Prostate gland (tissue), 2 donors: ENCODE measurements at regions not wholly inside any gene's neighbourhood (a gene's known extent, or its start where the extent isn't known, plus 50 kb on each side); places are given as distances from the start of the nearest gene placed in this dataset.

Experiments used
- DNase-seq: peaks from one replicate; pipeline ENCODE4 v3.0.0-alpha.2; 2019; ENCODE audit warnings: low spot score
- H3K27ac ChIP-seq, 2 donors: fragments of 200-600 bp; sonication (generic); 2 replicates each; pipeline ENCODE4 v1.5.1; 2017 to 2019
- H3K27me3 ChIP-seq: fragments of 200-600 bp; sonication (generic); replicated peaks from 2 replicates; pipeline ENCODE4 v1.5.1; 2019; ENCODE audit not compliant: insufficient read depth
- H3K36me3 ChIP-seq, 2 donors: fragments of 200-600 bp; sonication (generic); 1 replicate in 1 of 2; 2 replicates in 1 of 2; pipeline versions ENCODE4 v1.5.1 to v1.8.1; 2017 to 2019
- H3K4me1 ChIP-seq: fragments of 200-600 bp; sonication (generic); replicated peaks from 2 replicates; pipeline ENCODE4 v1.5.1; 2019
- H3K4me3 ChIP-seq, 2 donors: fragments of 200-600 bp; sonication (generic); 2 replicates each; pipeline ENCODE4 v1.5.1; 2017 to 2019
- H3K9me3 ChIP-seq: fragments of 200-600 bp; sonication (generic); 2 replicates; pipeline ENCODE4 v1.5.1; 2017
- CTCF ChIP-seq, 4 experiments: fragments of 200-600 bp in 2 of 4; fragments of 450-650 bp in 2 of 4; sonication (generic) in 2 of 4; IDR thresholded peaks; 1 replicate in 3 of 4; 2 replicates in 1 of 4; pipeline ENCODE4 v1.5.1; 2016 to 2019; ENCODE audit warnings: antibody characterized with exemption in 4 of 4, mild to moderate bottlenecking in 2 of 4, moderate library complexity in 2 of 4
- POLR2A ChIP-seq: fragments of 450-650 bp; IDR thresholded peaks from one replicate; pipeline ENCODE4 v1.6.1; 2016; ENCODE audit warnings: antibody characterized with exemption, mild to moderate bottlenecking
- POLR2AphosphoS5 ChIP-seq: sonication (generic); formaldehyde crosslinking; IDR thresholded peaks from one replicate; pipeline ENCODE4 v1.6.1; 2017; ENCODE audit warnings: antibody characterized with exemption
- WGBS: methylation state at CpG from one replicate; pipeline ENCODE4 v1.1.5; 2018; 5-methylcytosine and 5-hydroxymethylcytosine counted together
- intact Hi-C: fragments of 100-400 bp; cut with DNase I; formaldehyde crosslinking; loops from one replicate; pipeline ENCODE4 v1.14.2; 2022

- H3K9me3 ChIP-seq = no peaks in the 10 kb centered on the region
- H3K36me3 ChIP-seq = no peaks in the 10 kb centered on the region
- no peaks in the 10 kb centered on the region for H3K4me1 ChIP-seq
- DNase-seq = no peak
- H3K27ac ChIP-seq = no peak overlapping the region
- no peak for TF ChIP-seq CTCF (IDR thresholded peaks at IDR 0.05)
- no peak for TF ChIP-seq POLR2AphosphoS5
- TF ChIP-seq POLR2A = no peak
- H3K27me3 ChIP-seq = no peaks in the 10 kb centered on the region
- WGBS = 81% methylated on average over 5 of the region's 5 CpGs
- intact Hi-C loops = no loop called here
- H3K4me3 ChIP-seq = no peak overlapping the region
Observed at GRCh38 chr10:2228320-2228901, 491.1 kb upstream of the ADARB2 start.

GRCh38 chr10:2225609-2226008 lies 488.3 kb upstream of the ADARB2 start:
- H3K27ac ChIP-seq = no peak overlapping the region
- no peak overlapping the region for H3K4me3 ChIP-seq
- WGBS = 76% methylated on average over 10 of the region's 10 CpGs
- no peaks in the 10 kb centered on the region for H3K9me3 ChIP-seq
- no peaks in the 10 kb centered on the region for H3K36me3 ChIP-seq
- intact Hi-C loops = no loop called here
- DNase-seq = no peak
- TF ChIP-seq POLR2AphosphoS5 (no peak), POLR2A (no peak), CTCF (IDR thresholded peaks at IDR 0.05) (no peak)
- H3K4me1 ChIP-seq = no peaks in the 10 kb centered on the region
- no peaks in the 10 kb centered on the region for H3K27me3 ChIP-seq

- DNase-seq = no peak
- TF ChIP-seq POLR2A (no peak), POLR2AphosphoS5 (no peak), CTCF (IDR thresholded peaks at IDR 0.05) (no peak)
- H3K4me3 ChIP-seq = no peak overlapping the region
- H3K36me3 ChIP-seq = no peaks in the 10 kb centered on the region
- H3K27me3 ChIP-seq = no peaks in the 10 kb centered on the region
- H3K4me1 ChIP-seq = no peaks in the 10 kb centered on the region
- WGBS = 86% methylated on average over 8 of the region's 8 CpGs
- intact Hi-C loops = no loop called here
- no peaks in the 10 kb centered on the region for H3K9me3 ChIP-seq
- H3K27ac ChIP-seq = no peak overlapping the region
Observed at GRCh38 chr10:2223548-2224320, 486.4 kb upstream of the ADARB2 start.

- Histone ChIP-seq H3K27ac (no peak overlapping the region), H3K27me3 (no peaks in the 10 kb centered on the region), H3K9me3 (no peaks in the 10 kb centered on the region), H3K36me3 (no peaks in the 10 kb centered on the region), H3K4me1 (no peaks in the 10 kb centered on the region), H3K4me3 (no peak overlapping the region)
- DNase-seq = no peak
- WGBS = 78% methylated on average over 6 of the region's 6 CpGs
- intact Hi-C loops = no loop called here
- TF ChIP-seq CTCF (IDR thresholded peaks at IDR 0.05) (no peak), POLR2A (no peak), POLR2AphosphoS5 (no peak)
Observed at GRCh38 chr10:2222631-2223030, 485.3 kb upstream of the ADARB2 start.

GRCh38 chr10:2214805-2215204 lies 477.5 kb upstream of the ADARB2 start:
- Histone ChIP-seq H3K27ac (no peak overlapping the region), H3K4me1 (no peaks in the 10 kb centered on the region), H3K27me3 (no peaks in the 10 kb centered on the region), H3K4me3 (no peak overlapping the region), H3K36me3 (no peaks in the 10 kb centered on the region), H3K9me3 (no peaks in the 10 kb centered on the region)
- 34% methylated on average over 10 of the region's 10 CpGs for WGBS
- intact Hi-C loops = no loop called here
- no peak for DNase-seq
- no peak for TF ChIP-seq POLR2AphosphoS5
- no peak for TF ChIP-seq CTCF (IDR thresholded peaks at IDR 0.05)
- TF ChIP-seq POLR2A = no peak
